Ascending aorta (tissue), 2 donors: ENCODE measurements at regions not wholly inside any gene's neighbourhood (a gene's known extent, or its start where the extent isn't known, plus 50 kb on each side); places are given as distances from the start of the nearest gene placed in this dataset.

Experiments
- DNase-seq, 2 donors: peaks; one replicate each; pipeline ENCODE4 v3.0.0-alpha.2; 2019; ENCODE audit warnings: low spot score in 2 of 2
- H3K27ac ChIP-seq, 2 donors: fragments of 200-600 bp; sonication (generic); one replicate each; pipeline ENCODE4 v1.5.1; 2016 to 2017; ENCODE audit warnings: mild to moderate bottlenecking in 1 of 2
- H3K27me3 ChIP-seq: fragments of 200-600 bp; sonication (generic); one replicate; pipeline ENCODE4 v1.5.1; 2017
- H3K36me3 ChIP-seq, 2 donors: fragments of 200-600 bp; sonication (generic); one replicate each; pipeline ENCODE4 v1.5.1; 2016
- H3K4me1 ChIP-seq, 2 donors: fragments of 200-600 bp; sonication (generic); one replicate each; pipeline ENCODE4 v1.5.1; 2016 to 2017; ENCODE audit warnings: mild to moderate bottlenecking in 1 of 2
- H3K4me3 ChIP-seq, 2 donors: fragments of 200-600 bp; sonication (generic); one replicate each; pipeline ENCODE4 v1.5.1; 2016 to 2017; ENCODE audit warnings: mild to moderate bottlenecking in 1 of 2
- H3K9me3 ChIP-seq, 2 donors: fragments of 200-600 bp; sonication (generic); one replicate each; pipeline ENCODE4 v1.5.1; 2016
- intact Hi-C: fragments of 100-400 bp; cut with DNase I; formaldehyde crosslinking; loops from one replicate; pipeline ENCODE4 v1.15.1; 2023
- TF ChIP-seq, protein P1 (sequence below), 3 experiments: fragments of 200-600 bp in 2 of 3; fragments of 450-650 bp in 1 of 3; sonication (generic) in 2 of 3; IDR thresholded peaks; one replicate each; pipeline ENCODE4 v1.5.1; 2016 to 2019; ENCODE audit warnings: antibody characterized with exemption in 3 of 3, mild to moderate bottlenecking in 1 of 3, moderate library complexity in 1 of 3

DNA sequence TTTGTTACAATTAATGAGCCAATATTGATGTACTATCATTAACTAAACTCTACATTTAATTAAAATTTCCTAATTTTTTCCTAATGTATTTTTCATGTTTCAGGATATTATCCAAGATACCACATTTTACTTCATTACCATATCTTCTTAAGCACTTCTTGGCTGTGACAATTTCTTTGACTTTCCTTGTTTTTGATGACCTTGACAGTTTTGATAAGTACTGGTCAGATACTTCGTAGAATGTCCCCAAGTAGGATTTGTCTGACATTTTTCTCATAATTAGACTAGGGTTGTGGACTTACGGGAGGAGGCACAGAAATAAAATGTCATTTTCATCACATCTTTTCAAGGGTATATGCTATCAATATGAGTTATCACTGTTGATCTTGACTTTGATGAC lies 700.9 kb downstream of the BCL11B start:
- intact Hi-C loops = no loop called here
- Histone ChIP-seq H3K4me3 (no peak overlapping the region), H3K36me3 (no peaks in the 10 kb centered on the region), H3K9me3 (no peaks in the 10 kb centered on the region), H3K27me3 (no peaks in the 10 kb centered on the region), H3K4me1 (no peaks in the 10 kb centered on the region), H3K27ac (no peak overlapping the region)
- TF ChIP-seq, protein P1, sequence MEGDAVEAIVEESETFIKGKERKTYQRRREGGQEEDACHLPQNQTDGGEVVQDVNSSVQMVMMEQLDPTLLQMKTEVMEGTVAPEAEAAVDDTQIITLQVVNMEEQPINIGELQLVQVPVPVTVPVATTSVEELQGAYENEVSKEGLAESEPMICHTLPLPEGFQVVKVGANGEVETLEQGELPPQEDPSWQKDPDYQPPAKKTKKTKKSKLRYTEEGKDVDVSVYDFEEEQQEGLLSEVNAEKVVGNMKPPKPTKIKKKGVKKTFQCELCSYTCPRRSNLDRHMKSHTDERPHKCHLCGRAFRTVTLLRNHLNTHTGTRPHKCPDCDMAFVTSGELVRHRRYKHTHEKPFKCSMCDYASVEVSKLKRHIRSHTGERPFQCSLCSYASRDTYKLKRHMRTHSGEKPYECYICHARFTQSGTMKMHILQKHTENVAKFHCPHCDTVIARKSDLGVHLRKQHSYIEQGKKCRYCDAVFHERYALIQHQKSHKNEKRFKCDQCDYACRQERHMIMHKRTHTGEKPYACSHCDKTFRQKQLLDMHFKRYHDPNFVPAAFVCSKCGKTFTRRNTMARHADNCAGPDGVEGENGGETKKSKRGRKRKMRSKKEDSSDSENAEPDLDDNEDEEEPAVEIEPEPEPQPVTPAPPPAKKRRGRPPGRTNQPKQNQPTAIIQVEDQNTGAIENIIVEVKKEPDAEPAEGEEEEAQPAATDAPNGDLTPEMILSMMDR (IDR thresholded peaks at IDR 0.05) = no peak
- no peak for DNase-seq

DNA sequence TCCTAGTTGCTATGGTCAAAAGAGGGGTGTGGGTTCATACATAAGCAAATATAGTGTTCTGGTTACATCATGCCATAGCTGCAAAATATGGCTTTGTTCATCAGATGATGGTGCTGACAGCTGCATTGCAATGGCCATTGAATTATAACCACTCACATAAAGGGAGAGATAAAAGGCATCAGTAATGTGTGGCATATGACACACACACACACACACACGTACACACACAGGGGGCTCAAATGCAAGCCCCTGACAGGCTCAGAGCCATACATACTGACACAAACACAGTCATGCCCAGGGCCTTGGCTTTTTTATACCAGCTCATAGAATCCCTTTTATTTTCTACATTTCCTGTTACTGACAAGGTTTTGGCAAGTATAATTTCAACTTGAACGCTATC lies 698.9 kb downstream of the BCL11B start:
- intact Hi-C loops = no loop called here
- TF ChIP-seq, protein P1 (IDR thresholded peaks at IDR 0.05) = no peak
- no peak overlapping the region for H3K4me3 ChIP-seq

DNA sequence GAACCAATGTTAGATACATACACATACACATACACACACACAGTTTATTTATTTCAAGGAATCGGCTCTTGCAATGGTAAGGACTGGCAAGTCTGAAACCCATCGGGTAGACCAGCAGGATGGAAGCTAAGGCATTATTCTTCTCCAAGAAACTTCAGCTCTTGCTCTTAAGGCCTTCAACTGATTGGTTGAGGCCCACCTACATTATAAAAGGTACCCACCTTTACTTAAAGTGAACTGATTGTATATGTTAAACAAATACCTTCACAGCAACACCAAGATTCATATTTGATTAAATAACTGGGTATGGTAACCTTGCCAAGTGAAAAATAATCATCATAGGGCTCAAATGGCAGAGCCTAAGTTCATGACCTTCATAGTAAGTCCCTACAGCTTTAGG lies 695.5 kb downstream of the BCL11B start:
- TF ChIP-seq, protein P1 (IDR thresholded peaks at IDR 0.05) = no peak
- Histone ChIP-seq H3K9me3 (no peaks in the 10 kb centered on the region), H3K27me3 (no peaks in the 10 kb centered on the region), H3K4me1 (no peaks in the 10 kb centered on the region), H3K36me3 (no peaks in the 10 kb centered on the region), H3K4me3 (no peak overlapping the region), H3K27ac (no peak overlapping the region)
- intact Hi-C loops = no loop called here
- DNase-seq = no peak

More for the DNA sequence above, 698.9 kb downstream of the BCL11B start:
- no peak for DNase-seq
- no peaks in the 10 kb centered on the region for H3K4me1 ChIP-seq
- no peaks in the 10 kb centered on the region for H3K36me3 ChIP-seq
- no peaks in the 10 kb centered on the region for H3K9me3 ChIP-seq
- no peak overlapping the region for H3K27ac ChIP-seq
- H3K27me3 ChIP-seq = no peaks in the 10 kb centered on the region

GRCh38 chr14:98578204-98578603 lies 693.8 kb downstream of the BCL11B start:
- no peak for DNase-seq
- intact Hi-C loops = no loop called here
- no peaks in the 10 kb centered on the region for H3K36me3 ChIP-seq
- no peak overlapping the region for H3K4me3 ChIP-seq
- no peaks in the 10 kb centered on the region for H3K9me3 ChIP-seq
- TF ChIP-seq, protein P1 (IDR thresholded peaks at IDR 0.05) = no peak
- no peaks in the 10 kb centered on the region for H3K27me3 ChIP-seq
- H3K27ac ChIP-seq = no peak overlapping the region
- H3K4me1 ChIP-seq = no peaks in the 10 kb centered on the region

DNA sequence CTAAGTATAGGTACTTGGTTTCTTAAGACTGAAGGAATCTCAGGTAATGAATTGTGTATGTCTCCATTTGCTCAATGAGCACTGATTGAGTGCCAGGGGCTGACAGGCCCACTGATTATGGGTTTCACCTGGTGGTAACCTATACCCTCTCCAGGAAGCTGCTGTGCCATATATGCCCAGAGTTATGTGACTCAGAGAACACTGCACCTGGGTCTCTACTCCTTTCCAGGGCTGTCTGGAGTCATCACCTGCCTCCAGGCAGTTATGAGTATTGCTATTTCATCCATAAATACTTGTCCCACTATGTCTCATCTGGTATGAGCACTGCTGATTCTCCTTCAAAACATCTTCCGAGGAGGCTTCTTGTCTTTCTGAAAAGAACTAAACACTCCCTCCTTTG lies 692.9 kb downstream of the BCL11B start:
- intact Hi-C loops = no loop called here
- Histone ChIP-seq H3K4me1 (no peaks in the 10 kb centered on the region), H3K9me3 (no peaks in the 10 kb centered on the region), H3K36me3 (no peaks in the 10 kb centered on the region), H3K27ac (no peak overlapping the region), H3K27me3 (no peaks in the 10 kb centered on the region), H3K4me3 (no peak overlapping the region)
- no peak for DNase-seq
- TF ChIP-seq, protein P1 (IDR thresholded peaks at IDR 0.05) = no peak

GRCh38 chr14:98580131-98580678 lies 691.8 kb downstream of the BCL11B start:
- TF ChIP-seq, protein P1 (IDR thresholded peaks at IDR 0.05) = no peak
- H3K27me3 ChIP-seq = no peaks in the 10 kb centered on the region
- intact Hi-C loops = no loop called here
- H3K9me3 ChIP-seq = no peaks in the 10 kb centered on the region
- no peaks in the 10 kb centered on the region for H3K36me3 ChIP-seq
- no peak for DNase-seq
- H3K4me3 ChIP-seq = no peak overlapping the region
- H3K4me1 ChIP-seq = no peaks in the 10 kb centered on the region
- H3K27ac ChIP-seq = no peak overlapping the region
